MCF 10A (cell line): ENCODE measurements at regions not wholly inside any gene's neighbourhood (a gene's known extent, or its start where the extent isn't known, plus 50 kb on each side); places are given as distances from the start of the nearest gene placed in this dataset.
A peak's percentile ranks its signal among the peaks of the same experiment; 100 is the strongest.

Source experiments
- BruUV-seq: library from RNA; stranded (reverse); fragments of 400-500 nt; replicated peaks from 2 replicates; lab custom pipeline; 2021; lab: Mats Ljungman, UMichigan
- CTCF ChIA-PET: fragments of 300-600 bp; sonication (Branson Sonifier 250); formaldehyde crosslinking; extraction: SDS; loops from one replicate; lab custom pipeline; 2021; ENCODE audit warnings: antibody characterized with exemption, inconsistent platforms; lab: Yijun Ruan, JAX
- POLR2A ChIA-PET: fragments of 300-600, 350-650 bp; sonication (Branson Sonifier 250); formaldehyde crosslinking; extraction: SDS; loops from one replicate; lab custom pipeline; 2020; ENCODE audit warnings: antibody characterized with exemption, inconsistent platforms; lab: Yijun Ruan, JAX
- DNase-seq: peaks from one replicate; pipeline ENCODE4 v3.0.0-alpha.2; 2018; ENCODE audit not compliant: unreplicated experiment
- H3K27ac Mint-ChIP-seq: one replicate; pipeline ENCODE4 v1.8.0; 2022; ENCODE audit warnings: mild to moderate bottlenecking, low read depth, mixed read lengths; ENCODE audit not compliant: unreplicated experiment
- H3K27me3 Mint-ChIP-seq: one replicate; pipeline ENCODE4 v1.8.0; 2022; ENCODE audit warnings: mixed read lengths; ENCODE audit not compliant: insufficient read depth, unreplicated experiment
- H3K36me3 Mint-ChIP-seq: one replicate; pipeline ENCODE4 v1.8.0; 2022; ENCODE audit warnings: mild to moderate bottlenecking, moderate library complexity, mixed read lengths; ENCODE audit not compliant: insufficient read depth, unreplicated experiment
- H3K4me1 Mint-ChIP-seq: one replicate; pipeline ENCODE4 v1.8.0; 2022; ENCODE audit warnings: mixed read lengths; ENCODE audit not compliant: insufficient read depth, unreplicated experiment
- H3K4me3 Mint-ChIP-seq: one replicate; pipeline ENCODE4 v1.8.0; 2022; ENCODE audit warnings: mild to moderate bottlenecking, moderate library complexity, mixed read lengths; ENCODE audit not compliant: unreplicated experiment
- H3K9me3 Mint-ChIP-seq: one replicate; pipeline ENCODE4 v1.8.0; 2022; ENCODE audit warnings: mixed read lengths; ENCODE audit not compliant: unreplicated experiment
- CTCF ChIP-seq: fragments of 200-600 bp; IDR thresholded peaks from one replicate; pipeline ENCODE4 v1.8.0; 2022; ENCODE audit warnings: antibody characterized with exemption, mild to moderate bottlenecking; ENCODE audit not compliant: unreplicated experiment
- intact Hi-C: fragments of 100-400 bp; cut with micrococcal nuclease; formaldehyde crosslinking; loops from 2 replicates; pipeline ENCODE4 v1.14.1; 2022

GRCh38 chr13:95391785-95392184 is 90.5 kb upstream of the ABCC4 start:
- H3K27ac Mint-ChIP-seq = no peak overlapping the region
- ChIA-PET POLR2A (no interaction called here), CTCF (interaction anchor here (0.6 to 3.5 kb wide), 4 partner anchors 11 to 202 kb away, joined by 3 to 26 read pairs (median 12); no protein-coding TSS in a partner anchor)
- H3K9me3 Mint-ChIP-seq = no peaks in the 10 kb centered on the region
- H3K4me3 Mint-ChIP-seq = no peak overlapping the region
- intact Hi-C loops = no loop called here
- BruUV-seq = no TSS peak
- TF ChIP-seq CTCF = no peak
- H3K27me3 Mint-ChIP-seq = peaks cover 36% of the 10 kb centered on the region
- H3K36me3 Mint-ChIP-seq = no peaks in the 10 kb centered on the region
- DNase-seq = no peak
- H3K4me1 Mint-ChIP-seq = no peaks in the 10 kb centered on the region

GRCh38 chr13:95392597-95392996 is 91.3 kb upstream of the ABCC4 start:
- intact Hi-C loops = no loop called here
- BruUV-seq = no TSS peak
- ChIA-PET POLR2A (no interaction called here), CTCF (interaction anchor here (0.6 to 5.7 kb wide), 7 partner anchors 10 to 731 kb away, joined by 3 to 49 read pairs (median 6); no protein-coding TSS in a partner anchor)
- H3K27ac Mint-ChIP-seq = no peak overlapping the region
- H3K4me1 Mint-ChIP-seq = no peaks in the 10 kb centered on the region
- H3K4me3 Mint-ChIP-seq = no peak overlapping the region
- no peaks in the 10 kb centered on the region for H3K9me3 Mint-ChIP-seq
- no peak for DNase-seq
- H3K36me3 Mint-ChIP-seq = no peaks in the 10 kb centered on the region
- no peak for TF ChIP-seq CTCF
- H3K27me3 Mint-ChIP-seq = peaks cover 36% of the 10 kb centered on the region

- no peak for TF ChIP-seq CTCF
- intact Hi-C loops = loop anchor here (1.0 to 10.0 kb wide), 9 partner anchors 23 to 1951 kb away; no protein-coding TSS in a partner anchor
- POLR2A ChIA-PET = interaction anchor here (0.9 to 1.1 kb wide), 5 partner anchors 9 to 216 kb away, joined by 3 to 11 read pairs (median 3); no protein-coding TSS in a partner anchor
- Mint-ChIP-seq H3K9me3 (no peaks in the 10 kb centered on the region), H3K36me3 (no peaks in the 10 kb centered on the region), H3K27me3 (no peaks in the 10 kb centered on the region), H3K27ac (no peak overlapping the region), H3K4me3 (peak overlapping the region; percentile 53), H3K4me1 (peaks cover 6% of the 10 kb centered on the region)
- DNase-seq = no peak
- CTCF ChIA-PET = interaction anchor here (0.5 to 13.2 kb wide), 58 partner anchors 8 to 1969 kb away, joined by 3 to 327 read pairs (median 4); no protein-coding TSS in a partner anchor
- no TSS peak for BruUV-seq
Measured at GRCh38 chr13:95403349-95404140, 102.3 kb upstream of the ABCC4 start.
